Transverse colon (tissue), 3 donors: ENCODE measurements at regions not wholly inside any gene's neighbourhood (a gene's known extent, or its start where the extent isn't known, plus 50 kb on each side); places are given as distances from the start of the nearest gene placed in this dataset.

ENCODE experiments used
- CTCF ChIP-seq, 5 experiments: fragments of 200-600 bp in 3 of 5; fragments of 450-650 bp in 2 of 5; sonication (generic) in 3 of 5; IDR thresholded peaks; 1 replicate in 2 of 5; 2 replicates in 3 of 5; pipeline ENCODE4 v1.5.1; 2016 to 2017; ENCODE audit warnings: antibody characterized with exemption in 5 of 5, inconsistent platforms in 3 of 5, mild to moderate bottlenecking in 2 of 5, moderate library complexity in 1 of 5
- POLR2A ChIP-seq: fragments of 450-650 bp; IDR thresholded peaks from one replicate; pipeline ENCODE4 v1.6.1; 2016; ENCODE audit warnings: antibody characterized with exemption, mild to moderate bottlenecking, moderate library complexity

GRCh38 chr13:40445557-40445990 lies 220.9 kb downstream of the FOXO1 start:
- TF ChIP-seq CTCF (IDR thresholded peaks at IDR 0.05) (no peak), POLR2A (no peak)
